ENCODE measurements at regions not wholly inside any gene's neighbourhood (a gene's known extent, or its start where the extent isn't known, plus 50 kb on each side); places are given as distances from the start of the nearest gene placed in this dataset.

DNA sequence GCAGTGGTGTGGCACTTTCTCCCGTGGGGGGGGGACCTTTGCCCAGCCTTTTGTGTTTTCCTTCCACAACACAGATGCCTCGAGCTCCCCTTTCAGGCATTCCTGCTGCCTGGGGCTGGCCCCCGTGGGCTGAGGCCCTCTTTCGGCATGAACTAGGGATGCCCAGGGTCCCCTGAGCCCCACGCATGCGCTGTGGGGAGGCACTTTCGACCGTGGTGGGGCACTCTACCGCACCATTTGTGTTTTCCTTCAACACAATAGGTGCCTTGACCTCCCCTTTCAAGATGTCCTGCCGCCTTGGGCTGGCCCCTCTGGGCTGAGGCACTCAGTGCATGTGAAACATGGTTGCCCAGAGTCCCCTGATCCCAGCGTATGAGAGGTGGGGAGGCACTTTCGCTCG lies 363.7 kb downstream of the ALG10 start:
- no peak overlapping the region for H3K27ac ChIP-seq (ENCODE audit: low read depth, low read length, poor library complexity, severe bottlenecking)
- H3K4me2 ChIP-seq (ENCODE audit: low read length), result no peak overlapping the region
- no peak overlapping the region for H3K9ac ChIP-seq (ENCODE audit: low read length)
- H3K36me3 ChIP-seq (ENCODE audit: insufficient read depth, low read length), result no peaks in the 10 kb centered on the region
- H3K79me2 ChIP-seq (ENCODE audit: insufficient read depth, low read length), result no peaks in the 10 kb centered on the region
- H3K9me3 ChIP-seq (ENCODE audit: low read length), result no peaks in the 10 kb centered on the region
- no peaks in the 10 kb centered on the region for H3K4me1 ChIP-seq (ENCODE audit: insufficient read depth, low read length, severe bottlenecking)
- H3F3A ChIP-seq (ENCODE audit: insufficient read depth, low read length), result no peaks in the 10 kb centered on the region
- H4K20me1 ChIP-seq (ENCODE audit: insufficient read depth, low read length), result no peaks in the 10 kb centered on the region
- H3K4me3 ChIP-seq (ENCODE audit: low read depth, low read length, poor library complexity, severe bottlenecking), result no peak overlapping the region
- H3K27me3 ChIP-seq (ENCODE audit: insufficient read depth, low read length), result no peaks in the 10 kb centered on the region
- no peaks in the 10 kb centered on the region for H3K9me2 ChIP-seq (ENCODE audit: low read depth, low read length)
- no peak overlapping the region for H2AFZ ChIP-seq (ENCODE audit: low read length)
- TF ChIP-seq, protein P1, sequence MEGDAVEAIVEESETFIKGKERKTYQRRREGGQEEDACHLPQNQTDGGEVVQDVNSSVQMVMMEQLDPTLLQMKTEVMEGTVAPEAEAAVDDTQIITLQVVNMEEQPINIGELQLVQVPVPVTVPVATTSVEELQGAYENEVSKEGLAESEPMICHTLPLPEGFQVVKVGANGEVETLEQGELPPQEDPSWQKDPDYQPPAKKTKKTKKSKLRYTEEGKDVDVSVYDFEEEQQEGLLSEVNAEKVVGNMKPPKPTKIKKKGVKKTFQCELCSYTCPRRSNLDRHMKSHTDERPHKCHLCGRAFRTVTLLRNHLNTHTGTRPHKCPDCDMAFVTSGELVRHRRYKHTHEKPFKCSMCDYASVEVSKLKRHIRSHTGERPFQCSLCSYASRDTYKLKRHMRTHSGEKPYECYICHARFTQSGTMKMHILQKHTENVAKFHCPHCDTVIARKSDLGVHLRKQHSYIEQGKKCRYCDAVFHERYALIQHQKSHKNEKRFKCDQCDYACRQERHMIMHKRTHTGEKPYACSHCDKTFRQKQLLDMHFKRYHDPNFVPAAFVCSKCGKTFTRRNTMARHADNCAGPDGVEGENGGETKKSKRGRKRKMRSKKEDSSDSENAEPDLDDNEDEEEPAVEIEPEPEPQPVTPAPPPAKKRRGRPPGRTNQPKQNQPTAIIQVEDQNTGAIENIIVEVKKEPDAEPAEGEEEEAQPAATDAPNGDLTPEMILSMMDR (IDR thresholded peaks at IDR 0.05; ENCODE audit: low read length), result no peak
- no peak for TF ChIP-seq EZH2 (IDR thresholded peaks at IDR 0.05; ENCODE audit: borderline replicate concordance, low read length)

DNA sequence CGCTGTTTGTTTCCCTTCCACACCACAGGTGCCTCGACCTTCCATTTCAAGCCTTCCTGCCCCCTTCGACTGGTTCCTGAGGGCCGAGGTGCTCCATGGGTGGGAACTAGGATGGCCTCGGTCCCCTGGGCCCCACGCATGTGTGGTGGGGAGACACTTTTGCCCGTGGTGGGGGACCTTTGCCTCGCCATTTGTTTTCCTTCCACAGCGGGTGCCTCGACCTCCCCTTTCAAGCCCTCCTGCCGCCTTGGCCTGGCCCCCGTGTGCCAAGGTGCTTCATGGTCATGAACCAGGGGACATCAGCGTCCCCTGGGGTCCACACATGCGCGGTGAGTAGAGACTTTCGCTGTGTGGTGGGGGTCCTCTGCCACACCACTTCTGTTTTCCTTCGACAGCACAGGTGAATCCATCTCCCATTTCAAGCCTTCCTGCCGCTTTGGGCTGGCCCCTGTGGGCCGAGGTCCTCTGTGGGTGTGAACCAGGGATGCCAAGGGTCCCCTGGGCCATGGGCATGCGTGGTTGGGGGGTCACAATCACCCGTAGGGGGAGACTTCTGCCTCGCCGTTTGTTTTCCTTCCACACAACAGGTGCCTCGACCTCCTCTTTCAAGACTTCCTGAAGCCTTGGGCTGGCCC lies 364.4 kb downstream of the ALG10 start:
- Histone ChIP-seq H3K79me2 (ENCODE audit: insufficient read depth, low read length) (no peaks in the 10 kb centered on the region), H3F3A (ENCODE audit: insufficient read depth, low read length) (no peaks in the 10 kb centered on the region), H2AFZ (ENCODE audit: low read length) (no peak overlapping the region), H3K4me1 (ENCODE audit: insufficient read depth, low read length, severe bottlenecking) (no peaks in the 10 kb centered on the region), H3K9me3 (ENCODE audit: low read length) (no peaks in the 10 kb centered on the region), H3K9me2 (ENCODE audit: low read depth, low read length) (no peaks in the 10 kb centered on the region), H3K36me3 (ENCODE audit: insufficient read depth, low read length) (no peaks in the 10 kb centered on the region), H3K27me3 (ENCODE audit: insufficient read depth, low read length) (no peaks in the 10 kb centered on the region), H3K27ac (ENCODE audit: low read depth, low read length, poor library complexity, severe bottlenecking) (no peak overlapping the region), H3K4me3 (ENCODE audit: low read depth, low read length, poor library complexity, severe bottlenecking) (no peak overlapping the region), H4K20me1 (ENCODE audit: insufficient read depth, low read length) (no peaks in the 10 kb centered on the region), H3K4me2 (ENCODE audit: low read length) (no peak overlapping the region), H3K9ac (ENCODE audit: low read length) (no peak overlapping the region)
- no peak for TF ChIP-seq EZH2 (IDR thresholded peaks at IDR 0.05; ENCODE audit: borderline replicate concordance, low read length)
- TF ChIP-seq, protein P1 (IDR thresholded peaks at IDR 0.05; ENCODE audit: low read length), result no peak

DNA sequence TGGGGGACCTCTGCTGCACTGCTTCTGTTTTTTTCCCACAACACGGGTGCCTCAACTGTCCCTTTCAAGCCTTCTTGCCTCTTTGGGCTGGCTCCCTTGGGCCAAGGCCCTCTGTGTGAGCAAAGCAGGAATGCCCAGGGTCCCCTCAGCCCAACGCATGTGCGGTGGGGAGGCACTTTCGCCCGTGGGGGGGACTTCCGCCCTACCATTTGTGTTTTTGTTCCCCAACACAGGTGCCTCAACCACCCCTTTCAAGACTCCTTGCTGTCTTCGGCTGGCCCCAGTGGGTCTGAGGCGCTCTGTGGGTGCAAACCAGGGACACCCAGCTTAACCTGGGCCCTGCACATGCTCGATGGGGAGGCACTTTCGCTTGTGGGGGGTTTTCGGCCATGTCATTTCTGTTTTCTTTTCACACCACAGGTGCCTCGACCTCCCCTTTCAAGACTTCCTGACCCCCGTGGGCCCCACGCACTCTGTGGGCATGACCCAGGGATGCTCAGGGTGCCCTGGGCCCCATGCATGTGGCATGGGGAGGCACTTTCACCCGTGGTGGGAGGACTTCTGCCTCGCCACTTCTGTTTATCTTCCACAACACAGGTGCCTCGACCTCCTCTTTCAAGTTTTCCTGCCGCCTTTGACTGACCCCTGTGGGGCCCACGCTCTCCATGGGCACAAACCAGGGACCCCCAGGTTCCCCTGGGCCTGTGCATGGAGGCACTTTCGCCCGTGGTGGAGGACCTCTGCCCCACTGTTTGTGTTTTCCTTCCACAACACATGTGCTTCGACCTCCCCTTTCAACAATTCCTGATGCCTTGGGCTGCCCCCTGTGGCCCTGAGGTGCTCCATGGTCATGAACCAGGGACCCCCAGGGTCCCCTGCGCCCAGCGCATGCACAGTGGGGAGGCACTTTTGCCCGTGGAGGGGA lies 365.7 kb downstream of the ALG10 start:
- no peak overlapping the region for H3K27ac ChIP-seq (ENCODE audit: low read depth, low read length, poor library complexity, severe bottlenecking)
- TF ChIP-seq EZH2 (IDR thresholded peaks at IDR 0.05; ENCODE audit: borderline replicate concordance, low read length), result no peak
- TF ChIP-seq, protein P1 (IDR thresholded peaks at IDR 0.05; ENCODE audit: low read length), result no peak

More for the DNA sequence above, 365.7 kb downstream of the ALG10 start:
- Histone ChIP-seq H3K36me3 (ENCODE audit: insufficient read depth, low read length) (no peaks in the 10 kb centered on the region), H3K9me2 (ENCODE audit: low read depth, low read length) (no peaks in the 10 kb centered on the region), H2AFZ (ENCODE audit: low read length) (no peak overlapping the region), H4K20me1 (ENCODE audit: insufficient read depth, low read length) (no peaks in the 10 kb centered on the region), H3K27me3 (ENCODE audit: insufficient read depth, low read length) (no peaks in the 10 kb centered on the region), H3F3A (ENCODE audit: insufficient read depth, low read length) (no peaks in the 10 kb centered on the region), H3K79me2 (ENCODE audit: insufficient read depth, low read length) (no peaks in the 10 kb centered on the region), H3K9ac (ENCODE audit: low read length) (no peak overlapping the region), H3K4me1 (ENCODE audit: insufficient read depth, low read length, severe bottlenecking) (no peaks in the 10 kb centered on the region), H3K4me2 (ENCODE audit: low read length) (no peak overlapping the region), H3K4me3 (ENCODE audit: low read depth, low read length, poor library complexity, severe bottlenecking) (no peak overlapping the region), H3K9me3 (ENCODE audit: low read length) (no peaks in the 10 kb centered on the region)
